Esophagus muscularis mucosa (tissue), 4 donors: ENCODE measurements at regions not wholly inside any gene's neighbourhood (a gene's known extent, or its start where the extent isn't known, plus 50 kb on each side); places are given as distances from the start of the nearest gene placed in this dataset.

ENCODE experiments used
- DNase-seq: peaks from one replicate; pipeline ENCODE4 v3.0.0-alpha.2; 2017; ENCODE audit errors: extremely low spot score
- H3K27ac ChIP-seq, 4 donors: fragments of 200-600 bp; sonication (generic); replicated peaks in 1 of 4; 1 replicate in 3 of 4; 2 replicates in 1 of 4; pipeline ENCODE4 v1.5.1; 2016 to 2019; ENCODE audit warnings: mild to moderate bottlenecking in 1 of 4
- H3K27me3 ChIP-seq, 4 donors: fragments of 200-600 bp; sonication (generic); one replicate each; pipeline versions ENCODE4 v1.5.1 to v1.6.0; 2016 to 2019
- H3K36me3 ChIP-seq, 4 donors: fragments of 200-600 bp; sonication (generic); one replicate each; pipeline ENCODE4 v1.5.1; 2016 to 2019
- H3K4me1 ChIP-seq, 4 donors: fragments of 200-600 bp; sonication (generic); one replicate each; pipeline ENCODE4 v1.5.1; 2016 to 2019
- H3K4me3 ChIP-seq, 4 donors: fragments of 200-600 bp; sonication (generic); 1 replicate in 2 of 4; 2 replicates in 2 of 4; pipeline ENCODE4 v1.5.1; 2016 to 2019; ENCODE audit warnings: mild to moderate bottlenecking in 4 of 4, moderate library complexity in 1 of 4
- H3K9me3 ChIP-seq, 4 donors: fragments of 200-600 bp; sonication (generic); 1 replicate in 3 of 4; 2 replicates in 1 of 4; pipeline ENCODE4 v1.5.1; 2016 to 2019
- CTCF ChIP-seq, 3 experiments: fragments of 200-600 bp in 2 of 3; fragments of 450-650 bp in 1 of 3; sonication (generic) in 2 of 3; IDR thresholded peaks; one replicate each; pipeline ENCODE4 v1.5.1; 2017 to 2019; ENCODE audit warnings: antibody characterized with exemption in 3 of 3, mild to moderate bottlenecking in 2 of 3, moderate library complexity in 1 of 3
- EP300 ChIP-seq: sonication (generic); formaldehyde crosslinking; IDR thresholded peaks from one replicate; pipeline ENCODE4 v1.6.1; 2017; ENCODE audit warnings: antibody characterized with exemption
- POLR2A ChIP-seq: fragments of 450-650 bp; IDR thresholded peaks from one replicate; pipeline ENCODE4 v1.6.1; 2017; ENCODE audit warnings: antibody characterized with exemption, moderate library complexity, mild to moderate bottlenecking, low read depth
- POLR2AphosphoS5 ChIP-seq, 2 donors: sonication (generic); formaldehyde crosslinking; IDR thresholded peaks; one replicate each; pipeline ENCODE4 v1.6.1; 2017; ENCODE audit warnings: antibody characterized with exemption in 2 of 2
- WGBS: methylation state at CpG from one replicate; pipeline ENCODE4 v1.1.5; 2018; 5-methylcytosine and 5-hydroxymethylcytosine counted together
- intact Hi-C: fragments of 100-400 bp; cut with DNase I; formaldehyde crosslinking; loops from one replicate; pipeline ENCODE4 v1.15.1; 2023

GRCh38 chr10:2974083-2974482, 93.3 kb upstream of the PFKP start:
- no peak overlapping the region for H3K27ac ChIP-seq
- TF ChIP-seq POLR2A (no peak), CTCF (IDR thresholded peaks at IDR 0.05) (no peak), EP300 (no peak), POLR2AphosphoS5 (IDR thresholded peaks at IDR 0.05) (no peak)
- H3K4me1 ChIP-seq: no peaks in the 10 kb centered on the region
- intact Hi-C loops: no loop called here
- H3K9me3 ChIP-seq: no peaks in the 10 kb centered on the region
- H3K27me3 ChIP-seq: no peaks in the 10 kb centered on the region
- 72% methylated on average over 3 of the region's 3 CpGs for WGBS
- no peak overlapping the region for H3K4me3 ChIP-seq
- H3K36me3 ChIP-seq: no peaks in the 10 kb centered on the region
- no peak for DNase-seq

DNA sequence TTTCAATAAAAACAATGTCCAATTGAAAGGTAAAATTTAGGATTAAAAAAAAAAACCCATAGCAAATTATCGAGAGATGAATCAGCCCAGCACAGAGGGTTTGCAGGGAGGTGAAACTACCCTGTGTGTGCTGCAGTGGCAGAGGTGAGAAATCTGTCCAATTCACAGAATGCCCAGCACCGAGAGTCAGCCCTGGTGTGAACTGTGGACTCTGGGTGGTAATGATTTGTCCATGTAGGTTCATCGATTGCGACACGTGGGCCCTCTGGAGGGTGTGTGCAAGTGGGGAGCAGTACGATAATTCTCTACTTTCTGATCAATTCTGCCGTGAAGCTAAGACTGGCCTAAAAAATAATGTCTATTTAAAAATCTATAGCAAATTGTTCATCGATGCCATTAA, 94.5 kb upstream of the PFKP start:
- Histone ChIP-seq H3K4me1 (no peaks in the 10 kb centered on the region), H3K27ac (no peak overlapping the region), H3K9me3 (no peaks in the 10 kb centered on the region), H3K27me3 (no peaks in the 10 kb centered on the region), H3K36me3 (no peaks in the 10 kb centered on the region), H3K4me3 (no peak overlapping the region)
- WGBS: 85% methylated on average over 8 of the region's 8 CpGs
- intact Hi-C loops: no loop called here
- TF ChIP-seq POLR2A (no peak), CTCF (IDR thresholded peaks at IDR 0.05) (no peak), EP300 (no peak), POLR2AphosphoS5 (IDR thresholded peaks at IDR 0.05) (no peak)
- no peak for DNase-seq

- no peak for DNase-seq
- intact Hi-C loops: no loop called here
- TF ChIP-seq EP300 (no peak), CTCF (IDR thresholded peaks at IDR 0.05) (no peak), POLR2A (no peak), POLR2AphosphoS5 (IDR thresholded peaks at IDR 0.05) (no peak)
Observed at GRCh38 chr10:2972216-2972615, 95.1 kb upstream of the PFKP start.

DNA sequence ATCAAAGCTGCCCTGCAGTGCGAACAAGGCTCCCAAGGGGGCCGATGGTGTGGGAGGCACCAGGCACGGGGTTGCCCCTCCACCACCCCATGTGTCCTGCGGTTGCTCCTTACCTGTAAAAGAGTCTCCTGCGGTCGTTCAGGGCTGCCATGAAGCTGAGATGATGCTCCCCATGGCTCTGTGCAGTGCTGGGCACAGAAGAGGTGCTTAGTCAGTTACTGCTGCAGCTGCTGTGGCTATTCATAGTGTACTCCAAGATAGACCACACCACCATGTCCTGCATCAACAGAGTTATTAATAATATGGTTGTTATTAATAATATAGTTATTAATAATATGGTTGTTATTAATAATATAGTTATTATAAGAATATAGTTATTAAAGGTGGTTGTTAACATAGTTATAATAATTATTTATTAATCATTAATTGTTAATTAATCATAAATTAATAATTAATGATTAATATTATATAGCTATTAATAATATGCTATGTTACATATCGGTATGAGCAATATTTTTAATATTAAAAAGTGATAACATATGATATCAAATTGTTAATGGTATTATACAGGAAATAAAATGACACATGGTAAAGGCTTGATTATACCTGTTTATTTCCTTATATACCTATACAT, 97.0 kb upstream of the PFKP start:
- peaks cover 0 to 5% (median 0%) of the 10 kb centered on the region in 4 donors for H3K27me3 ChIP-seq
- no peaks in the 10 kb centered on the region for H3K9me3 ChIP-seq
- WGBS: 83% methylated on average over 7 of the region's 7 CpGs
- no peaks in the 10 kb centered on the region for H3K36me3 ChIP-seq
- TF ChIP-seq POLR2A: no peak
- no peak for TF ChIP-seq EP300
- no peak for TF ChIP-seq POLR2AphosphoS5 (IDR thresholded peaks at IDR 0.05)
- no peak for TF ChIP-seq CTCF (IDR thresholded peaks at IDR 0.05)
- DNase-seq: no peak
- intact Hi-C loops: no loop called here
- H3K27ac ChIP-seq: no peak overlapping the region
- H3K4me1 ChIP-seq: no peaks in the 10 kb centered on the region
- no peak overlapping the region for H3K4me3 ChIP-seq

More at GRCh38 chr10:2972216-2972615, 95.1 kb upstream of the PFKP start:
- H3K4me1 ChIP-seq: no peaks in the 10 kb centered on the region
- no peaks in the 10 kb centered on the region for H3K27me3 ChIP-seq
- WGBS: 66% methylated on average over 7 of the region's 7 CpGs
- H3K36me3 ChIP-seq: no peaks in the 10 kb centered on the region
- H3K27ac ChIP-seq: no peak overlapping the region
- H3K9me3 ChIP-seq: no peaks in the 10 kb centered on the region
- H3K4me3 ChIP-seq: no peak overlapping the region
